HG03095 (cell line): ENCODE measurements at regions not wholly inside any gene's neighbourhood (a gene's known extent, or its start where the extent isn't known, plus 50 kb on each side); places are given as distances from the start of the nearest gene placed in this dataset.

Experiments
- ATAC-seq: cut with Tn5 transposase; IDR thresholded peaks from one replicate; pipeline ENCODE4 v1.9.1; 2021; ENCODE audit warnings: moderate library complexity; ENCODE audit not compliant: unreplicated experiment

DNA sequence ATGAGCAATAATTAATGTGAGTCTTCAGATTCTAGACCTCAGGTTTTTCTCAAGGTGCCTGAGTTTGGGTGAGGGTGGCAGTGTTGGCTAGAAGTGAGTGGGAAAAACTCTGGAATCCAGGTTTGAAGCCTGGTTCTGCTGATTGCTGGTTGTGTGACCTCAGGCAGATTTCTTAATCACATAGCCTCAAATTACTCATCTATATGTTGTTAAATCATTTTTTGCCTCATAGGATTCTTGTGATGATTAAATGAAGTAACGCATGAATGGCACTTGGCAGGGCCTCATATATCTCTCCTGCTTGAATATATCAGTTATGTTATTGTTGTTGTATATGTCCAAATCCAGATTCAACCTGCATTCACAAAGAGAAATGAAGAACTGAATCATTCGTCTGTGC is 60.5 kb downstream of the NR2F2 start:
- ATAC-seq: no peak

DNA sequence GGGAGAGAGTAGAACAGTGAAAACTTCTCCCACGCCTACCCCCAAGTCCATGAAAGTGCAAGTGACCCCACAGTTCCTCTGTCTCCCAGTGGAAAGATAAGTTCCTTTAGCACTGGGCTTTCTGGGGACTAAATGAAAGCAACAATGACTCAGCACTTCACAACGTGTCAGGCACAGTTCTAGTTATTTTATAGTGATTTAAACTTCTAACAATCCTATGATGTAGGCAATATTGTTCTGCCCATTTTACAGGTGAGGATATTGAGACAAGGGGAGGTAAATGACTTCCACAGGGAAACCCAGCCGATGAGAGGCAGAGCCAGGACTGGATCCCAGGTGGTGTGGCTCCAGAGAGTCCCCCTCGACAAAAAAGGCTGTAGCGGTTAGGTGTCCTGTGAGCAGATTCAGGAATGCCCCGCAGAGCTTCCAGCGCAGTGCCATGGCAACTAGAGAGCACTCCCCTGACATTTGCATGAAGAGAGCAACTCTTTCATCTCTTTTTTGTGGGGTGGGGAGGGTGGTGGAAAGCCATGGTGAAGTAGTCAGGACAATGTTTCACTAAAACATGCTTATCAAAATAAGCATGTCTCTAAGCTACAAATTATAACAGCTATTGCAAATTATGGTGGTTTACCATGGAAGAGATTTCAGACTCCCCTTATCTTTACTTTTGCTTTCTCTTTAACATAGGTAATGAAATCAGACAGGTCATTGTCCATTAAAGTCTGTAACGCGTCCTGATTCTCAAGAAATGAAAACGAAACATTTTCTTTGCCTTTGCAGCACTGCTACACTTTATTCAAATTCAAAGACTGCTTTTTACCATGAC is 62.1 kb downstream of the NR2F2 start:
- ATAC-seq: no peak

DNA sequence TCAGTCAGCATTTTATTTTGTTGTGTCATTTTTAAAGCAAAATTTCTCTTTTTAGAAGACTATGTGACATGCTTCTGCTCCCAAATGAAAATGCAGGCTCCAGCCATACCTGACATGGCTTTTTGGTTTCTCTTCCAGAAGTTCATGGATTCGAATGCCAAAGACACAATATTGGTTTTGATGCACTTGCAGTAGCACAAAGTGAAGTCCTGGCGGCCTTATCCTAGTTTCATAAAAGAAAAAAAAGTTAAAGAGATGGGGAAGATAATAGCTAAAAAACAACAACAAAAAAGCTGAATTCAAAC is 62.7 kb downstream of the NR2F2 start:
- no peak for ATAC-seq

DNA sequence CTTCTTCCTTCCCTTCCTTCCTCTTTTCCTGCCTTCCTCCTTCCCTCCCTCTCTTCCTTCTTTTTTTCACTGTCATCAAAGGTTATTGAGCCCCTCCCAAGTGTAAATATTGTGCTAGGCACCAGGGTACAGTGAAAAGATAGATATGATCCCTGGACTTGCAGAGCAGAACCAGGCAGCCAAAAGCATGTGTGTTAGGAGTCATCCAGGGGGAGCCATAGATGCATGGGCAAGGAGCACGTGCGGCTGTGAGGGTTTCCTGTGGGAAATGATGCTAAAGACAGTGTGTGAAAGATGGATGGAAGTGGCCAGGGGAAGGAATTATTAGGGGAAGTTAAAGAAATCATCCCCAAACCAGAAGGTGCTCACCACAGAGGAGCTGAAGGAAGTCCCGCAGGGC is 65.2 kb downstream of the NR2F2 start:
- ATAC-seq: no peak

DNA sequence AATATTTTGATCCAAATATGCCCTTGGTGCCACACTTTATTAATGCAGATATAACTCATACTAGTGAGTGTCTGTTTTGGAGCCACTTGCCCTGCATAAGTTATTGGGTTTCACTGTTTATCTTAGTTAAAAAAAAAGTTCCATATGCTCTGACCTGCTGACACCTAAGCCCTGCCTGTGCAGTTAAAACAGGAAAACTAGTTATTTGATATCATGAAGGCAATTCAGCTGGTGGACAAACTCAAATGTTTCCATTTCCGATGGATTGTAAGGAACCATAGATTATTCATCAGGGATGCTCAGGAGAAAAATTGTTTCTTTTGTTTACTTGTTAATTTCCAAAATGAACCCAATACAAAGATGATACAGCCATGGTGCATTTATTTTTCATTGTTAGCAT is 68.3 kb downstream of the NR2F2 start:
- no peak for ATAC-seq

DNA sequence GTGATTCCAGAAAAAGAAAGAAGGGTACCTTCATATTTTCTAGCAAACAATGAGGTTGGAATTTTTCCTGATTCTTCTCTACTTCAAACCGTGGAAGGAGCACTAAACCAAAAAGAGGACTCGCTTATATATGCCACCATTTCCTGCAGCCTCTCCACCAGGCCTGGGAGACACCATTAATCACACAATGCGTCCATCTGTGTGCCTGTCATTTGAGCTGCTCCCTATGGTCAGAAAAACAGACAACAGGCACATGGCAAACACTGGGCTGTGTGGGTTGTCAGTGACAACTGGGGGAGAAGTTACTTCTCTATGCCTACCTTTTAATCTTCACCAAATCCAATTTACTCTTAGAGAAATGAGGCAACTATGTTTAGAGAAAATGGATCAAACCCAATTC is 71.9 kb downstream of the NR2F2 start:
- ATAC-seq: no peak

DNA sequence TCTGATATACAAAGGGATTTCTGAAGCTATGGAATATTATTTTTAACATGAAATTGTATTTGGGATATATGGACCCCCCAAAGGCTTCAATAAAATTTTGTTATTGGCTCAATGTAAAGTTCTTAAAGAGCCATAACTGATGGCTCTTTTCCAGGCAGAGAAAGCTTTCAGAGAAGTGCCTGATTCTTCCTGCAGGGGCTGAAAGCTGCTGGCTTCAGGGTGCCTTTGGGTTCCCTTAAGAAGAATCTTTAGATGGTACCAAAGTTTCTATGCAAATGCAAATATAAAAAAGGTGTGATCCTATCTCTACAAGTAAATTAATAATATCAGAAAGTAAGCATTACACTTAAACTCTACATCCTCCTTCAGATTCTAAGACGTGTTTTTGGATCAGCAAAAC is 72.6 kb downstream of the NR2F2 start:
- ATAC-seq: no peak

DNA sequence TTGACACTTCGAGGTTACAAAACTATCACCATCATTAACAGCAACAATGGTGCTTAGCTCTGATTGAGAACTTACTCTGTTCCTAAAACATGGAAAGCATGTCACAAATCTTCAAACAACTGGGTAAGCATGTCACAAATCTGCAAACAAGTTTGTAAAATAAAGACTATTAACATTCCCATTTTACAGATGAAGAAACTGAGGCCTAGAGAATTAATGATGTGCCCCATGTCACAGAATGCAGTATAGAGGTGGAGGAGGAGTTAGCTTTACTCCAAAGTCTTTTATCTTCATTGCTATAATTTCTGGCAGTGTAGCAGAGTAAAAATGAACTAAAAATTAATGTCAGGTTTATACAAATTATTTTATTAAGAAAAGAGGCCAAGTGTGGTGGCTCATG is 73.4 kb downstream of the NR2F2 start:
- no peak for ATAC-seq

DNA sequence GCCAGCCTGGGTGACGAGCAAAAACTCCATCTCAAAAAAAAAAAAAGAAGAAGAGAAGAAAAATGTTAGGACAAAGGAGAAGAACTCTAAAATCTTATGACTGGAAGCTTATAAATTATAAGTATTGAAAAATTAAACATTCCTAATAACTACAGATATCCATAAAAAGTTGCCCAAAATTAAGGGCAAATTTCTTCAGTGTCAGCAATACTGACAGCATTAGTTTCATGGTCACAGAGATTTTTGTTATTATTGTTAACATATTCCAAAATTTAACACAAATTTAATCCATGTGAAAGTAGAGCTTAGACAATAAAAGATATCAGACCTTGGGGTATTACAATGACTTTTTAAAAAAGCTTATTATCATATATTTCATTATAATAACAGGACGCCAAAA is 74.1 kb downstream of the NR2F2 start:
- no peak for ATAC-seq

DNA sequence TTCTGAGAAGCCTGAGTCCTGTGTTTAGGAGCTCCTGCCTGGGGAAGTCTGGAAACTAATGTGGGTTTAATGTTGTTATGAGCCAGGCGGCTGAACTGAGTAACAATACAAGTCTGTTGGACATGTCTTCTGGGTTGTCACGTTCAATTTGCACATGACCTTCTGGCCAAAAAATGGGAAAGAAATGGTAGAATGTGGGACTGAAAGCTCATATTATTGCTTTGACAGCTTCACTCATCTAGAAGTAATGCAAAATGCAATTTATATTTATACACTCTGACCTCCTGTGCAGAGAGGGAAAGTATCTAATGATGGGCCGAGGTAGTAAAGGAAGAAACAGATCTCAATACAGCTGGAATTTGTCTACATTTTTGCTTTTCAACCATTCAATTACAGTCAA is 75.8 kb downstream of the NR2F2 start:
- ATAC-seq: no peak

DNA sequence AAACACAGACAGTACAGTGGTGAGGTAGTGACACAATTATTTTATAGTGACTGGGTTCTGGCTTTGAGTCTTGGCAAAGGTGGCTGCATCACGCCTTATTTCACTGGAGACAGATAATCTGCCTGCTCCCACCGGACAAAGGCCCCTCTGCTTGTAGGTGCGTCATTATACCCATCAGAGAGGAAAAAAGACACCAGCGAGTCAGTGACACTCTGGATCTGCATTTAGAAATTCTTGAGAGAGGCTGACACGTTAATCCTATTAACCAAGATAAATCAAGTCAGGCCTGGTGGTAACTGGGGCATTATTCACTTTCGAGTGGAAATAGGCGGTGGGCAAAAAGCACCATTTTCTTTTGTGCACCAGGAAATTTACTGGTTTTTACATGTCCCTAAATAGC is 76.2 kb downstream of the NR2F2 start:
- ATAC-seq: no peak

DNA sequence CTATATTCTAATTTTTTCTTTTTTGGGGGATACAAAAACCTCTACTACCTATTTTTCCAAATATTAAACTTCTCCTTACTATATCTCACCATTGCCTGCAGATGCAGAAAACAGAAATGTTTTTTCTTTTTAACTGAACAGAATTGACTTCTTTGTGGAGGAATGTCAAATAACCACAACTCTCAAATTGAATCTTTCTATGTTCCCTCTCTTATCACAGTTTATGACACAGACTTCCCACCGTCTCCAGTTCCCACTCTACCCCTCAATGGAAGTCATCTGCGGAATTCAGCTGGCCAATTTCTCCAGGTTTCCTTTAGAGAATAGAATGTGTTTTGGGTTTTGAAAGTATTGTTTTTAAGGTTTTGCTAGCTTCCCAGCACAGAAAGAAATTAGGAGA is 77.0 kb downstream of the NR2F2 start:
- no peak for ATAC-seq

DNA sequence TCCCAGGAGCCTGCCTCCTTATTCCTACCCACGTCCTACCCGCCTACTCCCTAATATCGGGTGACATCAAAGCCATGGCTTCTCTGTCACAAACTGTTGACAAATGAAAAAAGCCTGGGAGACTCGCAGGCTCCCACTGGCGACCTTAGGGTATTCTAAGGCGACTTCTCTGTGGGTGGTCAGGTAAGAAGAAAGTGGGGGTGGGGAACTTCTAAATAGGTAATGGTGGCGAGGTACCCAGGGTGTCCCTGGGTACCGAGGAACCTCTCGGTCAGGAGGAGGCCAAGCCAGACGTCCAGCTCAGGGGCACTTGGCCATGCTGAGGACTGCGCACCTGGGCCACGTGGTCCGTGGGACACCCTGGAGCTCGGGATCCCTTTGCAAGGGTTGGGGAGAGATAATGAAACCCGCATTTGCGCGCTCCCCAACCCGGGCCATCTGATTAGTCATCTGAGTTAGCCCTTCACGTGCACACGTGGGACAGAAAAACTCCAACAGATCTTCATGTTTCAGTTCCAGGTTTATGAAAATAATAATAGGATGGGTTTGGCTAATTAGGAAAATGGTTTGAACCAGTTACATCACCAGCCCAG is 78.2 kb downstream of the NR2F2 start:
- ATAC-seq: no peak

DNA sequence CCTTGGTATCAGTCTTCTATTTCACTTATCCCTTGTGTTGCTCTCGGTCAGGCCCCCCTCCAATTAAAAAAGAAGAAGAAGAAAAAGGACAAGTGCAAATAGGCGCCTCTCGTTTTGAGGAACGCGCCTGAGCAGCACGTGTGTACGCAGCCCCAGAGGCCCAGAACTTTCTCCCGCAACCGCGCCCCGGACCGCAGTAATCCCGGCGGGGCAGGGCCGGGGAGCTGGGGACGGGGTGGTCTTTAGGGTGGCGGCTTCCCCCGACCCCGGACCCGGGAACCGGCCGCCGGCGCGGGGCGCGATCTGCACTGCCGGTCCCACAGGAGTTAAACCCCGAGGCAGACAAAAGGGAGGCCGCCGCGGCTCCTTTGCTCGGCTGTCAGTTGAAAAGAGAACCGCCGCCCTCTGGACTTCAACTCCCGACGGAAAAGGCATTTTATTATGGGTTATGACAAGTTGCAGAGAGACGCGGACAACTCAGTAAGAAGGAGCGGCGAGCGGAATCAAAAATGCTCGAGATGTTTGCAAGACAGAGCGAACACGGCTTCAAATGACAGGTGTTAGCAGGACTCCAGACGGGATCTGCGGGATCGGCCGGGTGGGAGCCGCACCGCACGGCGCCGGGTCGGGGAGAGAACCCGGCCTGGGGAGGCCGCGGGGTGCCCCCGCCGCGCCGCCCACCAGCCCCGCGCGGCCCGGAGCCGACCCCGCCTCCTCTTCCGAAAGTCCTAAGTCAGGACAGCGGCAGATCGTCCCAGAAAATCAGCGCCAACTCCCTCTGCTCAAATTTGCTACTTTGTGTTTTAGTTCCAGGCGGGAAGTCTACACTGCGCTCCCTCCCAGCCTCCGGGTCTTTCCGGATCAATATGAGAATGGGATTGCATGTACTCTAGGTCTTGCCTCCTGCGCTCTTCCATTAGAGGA is 79.0 kb downstream of the NR2F2 start:
- ATAC-seq: no peak

DNA sequence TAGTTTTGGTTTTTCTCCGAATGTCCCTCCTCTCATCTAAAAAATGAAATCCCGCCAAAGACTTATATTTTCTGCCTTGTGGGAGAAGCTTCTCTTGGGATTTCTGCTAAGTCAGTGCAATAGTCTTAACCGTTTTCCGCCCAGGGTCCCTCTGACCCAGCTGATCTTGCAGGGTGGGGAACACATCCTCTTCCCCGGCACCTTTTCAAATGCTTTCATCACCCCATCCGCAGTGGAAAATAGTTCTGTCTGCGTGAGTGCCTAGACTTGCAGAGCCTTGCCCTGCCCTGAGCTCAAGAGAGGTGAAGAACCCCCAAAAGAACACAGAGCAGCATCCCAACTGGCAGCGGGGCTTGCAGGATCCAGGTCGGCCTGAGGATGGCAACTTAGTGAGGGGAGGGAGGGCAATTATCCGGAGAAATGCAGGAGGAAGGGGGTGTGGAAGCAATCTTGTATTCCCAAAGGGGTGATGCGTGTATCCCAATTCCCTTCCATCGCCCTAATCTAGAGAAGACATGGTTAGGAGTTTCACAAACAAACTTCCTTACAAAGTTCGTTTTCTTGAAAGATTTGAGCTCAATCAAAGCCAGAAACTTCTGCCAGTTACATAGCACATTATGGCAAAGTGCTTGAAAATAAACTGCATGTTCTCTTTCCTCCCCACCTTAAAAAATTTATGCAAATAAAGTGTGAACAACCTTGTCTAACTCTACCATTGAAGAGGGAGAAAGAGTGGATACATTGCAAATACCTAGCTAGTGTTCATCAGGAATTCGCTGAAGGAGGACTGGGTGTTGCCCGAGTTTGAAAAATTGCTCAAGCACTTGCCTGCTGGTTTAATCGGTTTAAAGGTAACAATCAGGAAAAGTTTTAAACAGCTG is 79.9 kb downstream of the NR2F2 start:
- ATAC-seq: no peak

DNA sequence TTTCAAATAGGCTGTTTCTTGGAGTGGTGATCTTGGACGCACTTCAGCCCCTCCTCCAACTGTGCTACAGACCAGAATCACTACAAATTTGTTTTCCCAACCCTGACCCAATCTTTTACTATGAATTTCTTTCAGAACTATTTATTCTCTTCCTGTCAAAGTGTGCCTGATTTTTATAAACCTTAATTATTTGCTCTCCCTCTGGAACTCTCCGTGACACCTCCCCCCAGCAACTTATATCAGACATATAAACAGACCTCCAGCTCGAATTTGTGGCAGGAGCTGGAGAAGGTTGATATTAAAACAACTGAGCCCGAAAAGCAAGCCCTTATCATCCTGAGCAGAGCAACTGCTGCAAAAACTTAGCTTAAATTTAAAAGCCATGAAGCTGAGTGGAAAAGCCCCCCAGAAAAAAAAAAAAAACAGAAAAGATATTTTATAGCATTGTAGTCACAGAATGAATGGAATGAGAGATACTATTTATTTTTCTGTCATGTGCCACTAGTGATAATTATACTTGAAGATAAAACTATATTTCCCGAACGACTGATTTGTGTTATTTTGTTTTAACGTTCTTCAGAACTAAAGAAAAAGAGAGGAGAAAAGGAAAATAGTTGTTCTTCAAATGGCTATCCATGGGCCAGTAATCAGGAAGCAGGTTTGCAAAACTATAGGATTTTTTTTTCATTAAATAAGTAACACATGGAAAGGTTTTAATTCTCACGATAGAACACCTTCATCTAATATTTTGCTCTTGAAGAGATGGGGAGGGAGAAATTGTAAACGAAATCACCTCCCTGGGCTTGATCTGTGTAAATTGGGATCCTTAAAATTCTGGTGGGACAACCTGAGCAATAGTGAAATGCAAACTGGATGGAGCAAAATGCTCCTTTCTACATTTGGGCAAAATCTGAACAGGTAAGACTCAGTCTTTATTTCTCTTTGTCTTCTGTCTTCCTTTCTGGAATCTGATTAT is 80.8 kb downstream of the NR2F2 start:
- ATAC-seq: no peak

DNA sequence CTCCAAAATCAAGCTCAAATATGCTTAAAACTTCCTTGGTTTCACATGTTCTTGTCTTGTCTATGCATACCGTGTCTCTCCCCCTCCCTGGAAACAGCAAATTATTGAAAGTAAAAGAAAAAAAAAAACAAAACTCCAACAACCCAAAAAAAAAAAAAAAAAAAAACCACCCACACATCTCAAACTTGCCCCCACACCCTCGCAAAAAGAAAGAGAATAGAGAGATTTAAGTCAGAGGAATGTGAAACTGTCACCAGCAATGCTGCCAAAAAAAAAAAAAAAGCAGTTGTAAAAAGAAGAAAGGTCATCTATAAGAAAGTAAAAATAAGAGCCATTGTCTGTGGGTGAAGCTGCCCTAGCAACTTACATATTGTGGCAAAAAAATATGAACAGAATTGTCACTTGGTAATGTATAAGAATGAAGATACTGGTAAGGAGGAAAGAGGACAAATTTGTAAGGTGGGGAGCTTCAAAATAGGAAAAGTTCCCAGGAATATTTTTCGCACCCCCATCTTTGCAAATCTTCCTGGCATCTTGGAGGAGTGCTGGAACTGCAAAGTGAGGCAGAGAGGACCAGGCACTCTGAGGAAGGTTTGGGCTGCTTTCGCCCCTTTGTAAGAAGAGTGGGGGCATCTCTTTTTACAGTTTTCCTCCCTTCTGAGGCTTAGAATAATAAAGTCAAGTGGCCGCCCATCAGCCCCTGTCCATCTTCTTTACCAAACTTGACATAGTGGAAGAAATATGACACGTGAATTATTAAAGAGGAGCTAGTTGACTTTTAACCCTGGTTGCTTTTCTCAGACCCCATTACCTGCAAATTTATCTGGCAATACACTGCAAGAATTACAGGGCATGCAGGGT is 81.8 kb downstream of the NR2F2 start:
- no peak for ATAC-seq

DNA sequence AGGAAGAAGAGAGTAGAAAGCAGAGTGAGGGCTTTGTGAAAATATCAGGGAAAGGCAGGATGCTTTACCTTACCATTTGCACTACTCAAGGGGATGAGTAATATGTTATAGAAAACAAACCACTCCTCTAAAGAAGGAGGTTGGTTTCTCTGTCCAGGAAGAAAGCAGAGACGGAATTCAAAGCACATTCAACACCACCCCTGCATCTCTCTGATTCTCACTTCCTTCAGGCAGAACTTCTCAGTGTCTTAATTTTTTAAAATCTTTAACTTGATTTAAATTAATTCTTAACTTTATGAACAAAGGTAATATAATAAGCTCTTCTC is 82.4 kb downstream of the NR2F2 start:
- ATAC-seq: no peak

DNA sequence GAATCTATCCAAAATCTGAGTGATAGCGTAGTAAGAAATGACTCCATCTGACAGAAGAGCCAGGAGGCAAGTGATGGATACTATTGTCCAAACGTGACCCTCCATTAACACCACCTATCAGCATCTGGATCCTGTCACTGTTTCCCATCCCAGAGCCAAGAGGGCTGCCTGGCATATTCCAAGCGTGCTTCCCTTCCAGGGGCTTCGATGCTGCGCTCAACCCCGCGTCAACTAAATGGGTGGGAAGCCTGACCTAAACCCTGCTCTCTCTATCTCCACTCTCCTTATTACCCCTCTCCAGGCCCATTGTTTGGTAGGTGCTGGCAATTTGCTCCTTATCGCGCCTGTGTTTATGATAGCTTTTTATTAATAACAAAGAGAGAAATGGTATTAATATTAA is 83.2 kb downstream of the NR2F2 start:
- no peak for ATAC-seq
